ENCODE measurements at regions not wholly inside any gene's neighbourhood (a gene's known extent, or its start where the extent isn't known, plus 50 kb on each side); places are given as distances from the start of the nearest gene placed in this dataset.

- Histone ChIP-seq H3K9me3 (ENCODE audit: control insufficient read depth, low read length) (no peaks in the 10 kb centered on the region), H3K4me1 (ENCODE audit: control insufficient read depth, insufficient read depth, low read length) (no peaks in the 10 kb centered on the region), H3K4me3 (ENCODE audit: low read length) (no peak overlapping the region), H3K36me3 (ENCODE audit: control insufficient read depth, insufficient read depth, low read length, severe bottlenecking) (no peaks in the 10 kb centered on the region), H3K9ac (ENCODE audit: low read length) (no peak overlapping the region), H3K27me3 (replicated peaks; ENCODE audit: control insufficient read depth, insufficient read depth, low read length) (no peaks in the 10 kb centered on the region)
- DNase-seq (ENCODE audit: low read depth) = no peak
Observed at GRCh38 chr10:81081887-81082620, 544.4 kb downstream of the SH2D4B start.

- Histone ChIP-seq H3K27me3 (replicated peaks; ENCODE audit: control insufficient read depth, insufficient read depth, low read length) (no peaks in the 10 kb centered on the region), H3K36me3 (ENCODE audit: control insufficient read depth, insufficient read depth, low read length, severe bottlenecking) (no peaks in the 10 kb centered on the region), H3K9ac (ENCODE audit: low read length) (no peak overlapping the region), H3K4me3 (ENCODE audit: low read length) (no peak overlapping the region), H3K4me1 (ENCODE audit: control insufficient read depth, insufficient read depth, low read length) (no peaks in the 10 kb centered on the region), H3K9me3 (ENCODE audit: control insufficient read depth, low read length) (no peaks in the 10 kb centered on the region)
- no peak for DNase-seq (ENCODE audit: low read depth)
Observed at GRCh38 chr10:81082621-81083376, 545.1 kb downstream of the SH2D4B start.

- no peak overlapping the region for H3K9ac ChIP-seq (ENCODE audit: low read length)
- H3K36me3 ChIP-seq (ENCODE audit: control insufficient read depth, insufficient read depth, low read length, severe bottlenecking) = no peaks in the 10 kb centered on the region
- DNase-seq (ENCODE audit: low read depth) = no peak
- no peaks in the 10 kb centered on the region for H3K9me3 ChIP-seq (ENCODE audit: control insufficient read depth, low read length)
- no peaks in the 10 kb centered on the region for H3K4me1 ChIP-seq (ENCODE audit: control insufficient read depth, insufficient read depth, low read length)
- H3K27me3 ChIP-seq (replicated peaks; ENCODE audit: control insufficient read depth, insufficient read depth, low read length) = no peaks in the 10 kb centered on the region
- H3K4me3 ChIP-seq (ENCODE audit: low read length) = no peak overlapping the region
Observed at GRCh38 chr10:81093056-81093455, 555.4 kb downstream of the SH2D4B start.

GRCh38 chr10:81095238-81095637, 557.5 kb downstream of the SH2D4B start:
- H3K9me3 ChIP-seq (ENCODE audit: control insufficient read depth, low read length) = no peaks in the 10 kb centered on the region

GRCh38 chr10:81096558-81096957, 558.9 kb downstream of the SH2D4B start:
- H3K4me1 ChIP-seq (ENCODE audit: control insufficient read depth, insufficient read depth, low read length) = no peaks in the 10 kb centered on the region
- no peaks in the 10 kb centered on the region for H3K27me3 ChIP-seq (replicated peaks; ENCODE audit: control insufficient read depth, insufficient read depth, low read length)
- no peak for DNase-seq (ENCODE audit: low read depth)
- H3K9ac ChIP-seq (ENCODE audit: low read length) = no peak overlapping the region
- H3K4me3 ChIP-seq (ENCODE audit: low read length) = no peak overlapping the region
- no peaks in the 10 kb centered on the region for H3K36me3 ChIP-seq (ENCODE audit: control insufficient read depth, insufficient read depth, low read length, severe bottlenecking)
- no peaks in the 10 kb centered on the region for H3K9me3 ChIP-seq (ENCODE audit: control insufficient read depth, low read length)

More at GRCh38 chr10:81095238-81095637, 557.5 kb downstream of the SH2D4B start:
- no peak for DNase-seq (ENCODE audit: low read depth)
- H3K9ac ChIP-seq (ENCODE audit: low read length) = no peak overlapping the region
- no peak overlapping the region for H3K4me3 ChIP-seq (ENCODE audit: low read length)
- no peaks in the 10 kb centered on the region for H3K36me3 ChIP-seq (ENCODE audit: control insufficient read depth, insufficient read depth, low read length, severe bottlenecking)
- no peaks in the 10 kb centered on the region for H3K27me3 ChIP-seq (replicated peaks; ENCODE audit: control insufficient read depth, insufficient read depth, low read length)
- no peaks in the 10 kb centered on the region for H3K4me1 ChIP-seq (ENCODE audit: control insufficient read depth, insufficient read depth, low read length)

GRCh38 chr10:81101062-81101461, 563.4 kb downstream of the SH2D4B start:
- Histone ChIP-seq H3K4me3 (ENCODE audit: low read length) (no peak overlapping the region), H3K9me3 (ENCODE audit: control insufficient read depth, low read length) (peaks cover 5% of the 10 kb centered on the region), H3K36me3 (ENCODE audit: control insufficient read depth, insufficient read depth, low read length, severe bottlenecking) (no peaks in the 10 kb centered on the region), H3K9ac (ENCODE audit: low read length) (no peak overlapping the region), H3K27me3 (replicated peaks; ENCODE audit: control insufficient read depth, insufficient read depth, low read length) (no peaks in the 10 kb centered on the region), H3K4me1 (ENCODE audit: control insufficient read depth, insufficient read depth, low read length) (no peaks in the 10 kb centered on the region)
- no peak for DNase-seq (ENCODE audit: low read depth)

- no peak for DNase-seq (ENCODE audit: low read depth)
- Histone ChIP-seq H3K27me3 (replicated peaks; ENCODE audit: control insufficient read depth, insufficient read depth, low read length) (no peaks in the 10 kb centered on the region), H3K9me3 (ENCODE audit: control insufficient read depth, low read length) (peaks cover 5% of the 10 kb centered on the region), H3K4me1 (ENCODE audit: control insufficient read depth, insufficient read depth, low read length) (no peaks in the 10 kb centered on the region), H3K4me3 (ENCODE audit: low read length) (no peak overlapping the region), H3K9ac (ENCODE audit: low read length) (no peak overlapping the region), H3K36me3 (ENCODE audit: control insufficient read depth, insufficient read depth, low read length, severe bottlenecking) (no peaks in the 10 kb centered on the region)
Observed at GRCh38 chr10:81104494-81104893, 566.8 kb downstream of the SH2D4B start.

- no peaks in the 10 kb centered on the region for H3K27me3 ChIP-seq (replicated peaks; ENCODE audit: control insufficient read depth, insufficient read depth, low read length)
- H3K36me3 ChIP-seq (ENCODE audit: control insufficient read depth, insufficient read depth, low read length, severe bottlenecking) = no peaks in the 10 kb centered on the region
- DNase-seq (ENCODE audit: low read depth) = no peak
- H3K4me1 ChIP-seq (ENCODE audit: control insufficient read depth, insufficient read depth, low read length) = no peaks in the 10 kb centered on the region
- no peak overlapping the region for H3K9ac ChIP-seq (ENCODE audit: low read length)
- no peak overlapping the region for H3K4me3 ChIP-seq (ENCODE audit: low read length)
- H3K9me3 ChIP-seq (ENCODE audit: control insufficient read depth, low read length) = no peaks in the 10 kb centered on the region
Observed at GRCh38 chr10:81108516-81109199, 571.0 kb downstream of the SH2D4B start.

GRCh38 chr10:81109200-81109752, 571.6 kb downstream of the SH2D4B start:
- Histone ChIP-seq H3K36me3 (ENCODE audit: control insufficient read depth, insufficient read depth, low read length, severe bottlenecking) (no peaks in the 10 kb centered on the region), H3K4me3 (ENCODE audit: low read length) (no peak overlapping the region), H3K27me3 (replicated peaks; ENCODE audit: control insufficient read depth, insufficient read depth, low read length) (no peaks in the 10 kb centered on the region), H3K9ac (ENCODE audit: low read length) (no peak overlapping the region), H3K4me1 (ENCODE audit: control insufficient read depth, insufficient read depth, low read length) (no peaks in the 10 kb centered on the region), H3K9me3 (ENCODE audit: control insufficient read depth, low read length) (no peaks in the 10 kb centered on the region)
- no peak for DNase-seq (ENCODE audit: low read depth)

GRCh38 chr10:81116201-81116600, 578.5 kb downstream of the SH2D4B start:
- no peak overlapping the region for H3K9ac ChIP-seq (ENCODE audit: low read length)
- H3K4me3 ChIP-seq (ENCODE audit: low read length) = no peak overlapping the region
- H3K36me3 ChIP-seq (ENCODE audit: control insufficient read depth, insufficient read depth, low read length, severe bottlenecking) = no peaks in the 10 kb centered on the region
- no peaks in the 10 kb centered on the region for H3K27me3 ChIP-seq (replicated peaks; ENCODE audit: control insufficient read depth, insufficient read depth, low read length)
- no peaks in the 10 kb centered on the region for H3K4me1 ChIP-seq (ENCODE audit: control insufficient read depth, insufficient read depth, low read length)
- no peak for DNase-seq (ENCODE audit: low read depth)
- H3K9me3 ChIP-seq (ENCODE audit: control insufficient read depth, low read length) = no peaks in the 10 kb centered on the region

GRCh38 chr10:81116990-81117389, 579.3 kb downstream of the SH2D4B start:
- Histone ChIP-seq H3K9me3 (ENCODE audit: control insufficient read depth, low read length) (no peaks in the 10 kb centered on the region), H3K36me3 (ENCODE audit: control insufficient read depth, insufficient read depth, low read length, severe bottlenecking) (no peaks in the 10 kb centered on the region), H3K4me1 (ENCODE audit: control insufficient read depth, insufficient read depth, low read length) (no peaks in the 10 kb centered on the region), H3K4me3 (ENCODE audit: low read length) (no peak overlapping the region), H3K9ac (ENCODE audit: low read length) (no peak overlapping the region), H3K27me3 (replicated peaks; ENCODE audit: control insufficient read depth, insufficient read depth, low read length) (no peaks in the 10 kb centered on the region)
- DNase-seq (ENCODE audit: low read depth) = no peak

All from adipocyte (in vitro differentiated cells).